ENCODE measurements at regions not wholly inside any gene's neighbourhood (a gene's known extent, or its start where the extent isn't known, plus 50 kb on each side); places are given as distances from the start of the nearest gene placed in this dataset.

- Histone ChIP-seq H3K79me1 (ENCODE audit: low read depth, low read length) (no peaks in the 10 kb centered on the region), H3K9ac (replicated peaks in 1 of 4; ENCODE audit: extremely low read depth in 1 of 4, low read depth in 3 of 4, low read length in 3 of 4) (no peak overlapping the region), H4K5ac (ENCODE audit: insufficient read length, low read depth, low read length) (no peak overlapping the region), H4K20me1 (replicated peaks in 1 of 2; ENCODE audit: control insufficient read depth in 1 of 2, insufficient read depth in 2 of 2, low read length in 2 of 2) (no peaks in the 10 kb centered on the region), H3K27ac (ENCODE audit: low read depth, low read length) (no peak overlapping the region), H2BK120ac (replicated peaks; ENCODE audit: low read depth, low read length) (no peak overlapping the region), H3K14ac (ENCODE audit: insufficient read length) (no peak overlapping the region), H2AK5ac (ENCODE audit: low read depth, low read length) (no peak overlapping the region), H2AFZ (ENCODE audit: low read length) (no peak overlapping the region), H3K4me1 (replicated peaks in 1 of 4; ENCODE audit: control insufficient read depth in 3 of 4, insufficient read depth in 4 of 4, low read length in 3 of 4) (no peaks in the 10 kb centered on the region), H3K27me3 (replicated peaks in 1 of 4; ENCODE audit: control insufficient read depth in 3 of 4, extremely low read depth in 1 of 4, insufficient read depth in 3 of 4, low read length in 3 of 4) (no peaks in the 10 kb centered on the region), H2BK15ac (ENCODE audit: low read length) (no peak overlapping the region), H3K36me3 (ENCODE audit: control insufficient read depth in 2 of 4, insufficient read depth in 4 of 4, low read length in 3 of 4) (no peaks in the 10 kb centered on the region), H3K23ac (ENCODE audit: insufficient read length) (no peak overlapping the region), H2BK12ac (ENCODE audit: low read depth, low read length) (no peak overlapping the region), H3K9me3 (ENCODE audit: insufficient read depth in 2 of 2, low read depth in 1 of 2, low read length in 1 of 2) (no peaks in the 10 kb centered on the region), H3K23me2 (ENCODE audit: low read depth, low read length) (no peaks in the 10 kb centered on the region), H3K4me3 (ENCODE audit: extremely low read depth in 1 of 4, insufficient read depth in 2 of 4, low read depth in 3 of 4, low read length in 4 of 4) (no peak overlapping the region), H3K56ac (replicated peaks; ENCODE audit: insufficient read length, low read depth, low read length) (no peak overlapping the region), H4K91ac (replicated peaks; ENCODE audit: insufficient read length, low read length) (no peak overlapping the region), H3K79me2 (ENCODE audit: control insufficient read depth in 1 of 2, insufficient read depth in 2 of 2, low read length in 2 of 2) (no peaks in the 10 kb centered on the region), H3K18ac (ENCODE audit: extremely low read depth, low read length) (no peak overlapping the region), H2BK5ac (ENCODE audit: low read depth, low read length) (no peak overlapping the region), H3K4ac (replicated peaks; ENCODE audit: insufficient read length, low read depth, low read length) (no peak overlapping the region), H4K8ac (ENCODE audit: extremely low read depth, insufficient read depth, low read length) (no peak overlapping the region), H2BK20ac (ENCODE audit: low read length) (peak overlapping the region; percentile 13; the same call in 1 of the 2 replicates), H3K4me2 (ENCODE audit: insufficient read depth in 1 of 2, low read depth in 2 of 2, low read length in 2 of 2) (no peak overlapping the region)
- 92% methylated on average over 5 of the region's 5 CpGs; no CpG with 5 or more reads in 1 of the 2 experiments for WGBS, 2 experiments (ENCODE audit: extremely low coverage in 1 of 2, insufficient coverage in 1 of 2, insufficient read length in 1 of 2, insufficient replicate concordance in 2 of 2, low coverage in 1 of 2, low lambda C conversion rate in 2 of 2, missing lambda C conversion rate in 1 of 2)
- FAIRE-seq (no peak), DNase-seq (ENCODE audit: low read depth in 1 of 2, low spot score in 2 of 2) (no peak)
- ChIA-PET POLR2A (ENCODE audit: partially characterized antibody) (no interaction called here), CTCF (ENCODE audit: partially characterized antibody) (interaction anchor here (0.5 to 1.3 kb wide), 2 partner anchors 9 to 139 kb away, joined by 3 to 4 read pairs; no protein-coding TSS in a partner anchor)
- TF ChIP-seq SUZ12 (IDR thresholded peaks at IDR 0.05; ENCODE audit: low read length) = no peak
- TF ChIP-seq POU5F1 (IDR thresholded peaks at IDR 0.05; ENCODE audit: low read depth, low read length) = no peak
- no peak for TF ChIP-seq EGR1 (IDR thresholded peaks at IDR 0.05; ENCODE audit: borderline replicate concordance, low read depth, low read length)
- TF ChIP-seq CHD1 (IDR thresholded peaks at IDR 0.05; ENCODE audit: low read depth, low read length) = no peak
- TF ChIP-seq NRF1 (IDR thresholded peaks at IDR 0.05; ENCODE audit: low read depth, low read length) = no peak
- no peak for TF ChIP-seq BCL11A (IDR thresholded peaks at IDR 0.05; ENCODE audit: low read depth in 2 of 2, low read length in 2 of 2)
Observed at GRCh38 chr5:53777864-53778618, 217.6 kb downstream of the NDUFS4 start.
